ENCODE measurements at regions not wholly inside any gene's neighbourhood (a gene's known extent, or its start where the extent isn't known, plus 50 kb on each side); places are given as distances from the start of the nearest gene placed in this dataset.

GRCh38 chr5:13263701-13264100, 680.8 kb downstream of the DNAH5 start:
- TF ChIP-seq POLR2A (IDR thresholded peaks at IDR 0.05; ENCODE audit: low read length) (no peak), GATA1 (IDR thresholded peaks at IDR 0.05; ENCODE audit: low read depth, low read length) (no peak)
